ENCODE measurements at regions not wholly inside any gene's neighbourhood (a gene's known extent, or its start where the extent isn't known, plus 50 kb on each side); places are given as distances from the start of the nearest gene placed in this dataset.

- Histone ChIP-seq H3K27me3 (ENCODE audit: control insufficient read depth, insufficient read depth, low read length) (no peaks in the 10 kb centered on the region), H3K9ac (no peak overlapping the region), H3K4me2 (ENCODE audit: low read length) (no peak overlapping the region), H3K36me3 (ENCODE audit: control insufficient read depth, insufficient read depth, low read length) (no peaks in the 10 kb centered on the region), H3K79me2 (no peaks in the 10 kb centered on the region), H3K27ac (no peak overlapping the region), H3K4me3 (ENCODE audit: low read depth, low read length) (no peak overlapping the region), H3K4me1 (no peaks in the 10 kb centered on the region), H2AFZ (no peak overlapping the region), H3K9me3 (ENCODE audit: control insufficient read depth, low read length) (no peaks in the 10 kb centered on the region)
- TF ChIP-seq CTCF (IDR thresholded peaks at IDR 0.05): no peak
Measured at GRCh38 chr7:113797420-113798010, 121.3 kb downstream of the PPP1R3A start.

- no peak for TF ChIP-seq CTCF (IDR thresholded peaks at IDR 0.05)
- Histone ChIP-seq H3K9me3 (ENCODE audit: control insufficient read depth, low read length) (no peaks in the 10 kb centered on the region), H3K79me2 (no peaks in the 10 kb centered on the region), H3K9ac (no peak overlapping the region), H3K27me3 (ENCODE audit: control insufficient read depth, insufficient read depth, low read length) (no peaks in the 10 kb centered on the region), H3K4me1 (no peaks in the 10 kb centered on the region), H2AFZ (no peak overlapping the region), H3K36me3 (ENCODE audit: control insufficient read depth, insufficient read depth, low read length) (no peaks in the 10 kb centered on the region), H3K4me3 (ENCODE audit: low read depth, low read length) (no peak overlapping the region), H3K4me2 (ENCODE audit: low read length) (no peak overlapping the region), H3K27ac (no peak overlapping the region)
Measured at GRCh38 chr7:113796557-113796956, 122.3 kb downstream of the PPP1R3A start.

- Histone ChIP-seq H3K9me3 (ENCODE audit: control insufficient read depth, low read length) (no peaks in the 10 kb centered on the region), H3K4me3 (ENCODE audit: low read depth, low read length) (no peak overlapping the region), H3K27me3 (ENCODE audit: control insufficient read depth, insufficient read depth, low read length) (no peaks in the 10 kb centered on the region), H3K9ac (no peak overlapping the region), H3K36me3 (ENCODE audit: control insufficient read depth, insufficient read depth, low read length) (no peaks in the 10 kb centered on the region), H2AFZ (no peak overlapping the region), H3K79me2 (no peaks in the 10 kb centered on the region), H3K4me1 (no peaks in the 10 kb centered on the region), H3K4me2 (ENCODE audit: low read length) (no peak overlapping the region), H3K27ac (no peak overlapping the region)
- no peak for TF ChIP-seq CTCF (IDR thresholded peaks at IDR 0.05)
Measured at GRCh38 chr7:113794573-113794972, 124.2 kb downstream of the PPP1R3A start.

GRCh38 chr7:113793171-113793570, 125.6 kb downstream of the PPP1R3A start:
- Histone ChIP-seq H3K36me3 (ENCODE audit: control insufficient read depth, insufficient read depth, low read length) (no peaks in the 10 kb centered on the region), H3K4me1 (no peaks in the 10 kb centered on the region), H3K4me3 (ENCODE audit: low read depth, low read length) (no peak overlapping the region), H2AFZ (no peak overlapping the region), H3K9ac (no peak overlapping the region), H3K9me3 (ENCODE audit: control insufficient read depth, low read length) (no peaks in the 10 kb centered on the region), H3K79me2 (no peaks in the 10 kb centered on the region), H3K4me2 (ENCODE audit: low read length) (no peak overlapping the region), H3K27ac (no peak overlapping the region), H3K27me3 (ENCODE audit: control insufficient read depth, insufficient read depth, low read length) (no peaks in the 10 kb centered on the region)
- no peak for TF ChIP-seq CTCF (IDR thresholded peaks at IDR 0.05)

- H3K36me3 ChIP-seq (ENCODE audit: control insufficient read depth, insufficient read depth, low read length): no peaks in the 10 kb centered on the region
- no peaks in the 10 kb centered on the region for H3K4me1 ChIP-seq
- no peak overlapping the region for H3K27ac ChIP-seq
- no peaks in the 10 kb centered on the region for H3K27me3 ChIP-seq (ENCODE audit: control insufficient read depth, insufficient read depth, low read length)
- no peak overlapping the region for H3K4me2 ChIP-seq (ENCODE audit: low read length)
- H3K9ac ChIP-seq: no peak overlapping the region
- no peak overlapping the region for H3K4me3 ChIP-seq (ENCODE audit: low read depth, low read length)
- H2AFZ ChIP-seq: no peak overlapping the region
- H3K79me2 ChIP-seq: no peaks in the 10 kb centered on the region
- no peak for TF ChIP-seq CTCF (IDR thresholded peaks at IDR 0.05)
- H3K9me3 ChIP-seq (ENCODE audit: control insufficient read depth, low read length): no peaks in the 10 kb centered on the region
Measured at GRCh38 chr7:113790025-113790424, 128.8 kb downstream of the PPP1R3A start.

Measured in parathyroid adenoma (tissue), 2 donors.